GM12864 (cell line): ENCODE measurements at regions not wholly inside any gene's neighbourhood (a gene's known extent, or its start where the extent isn't known, plus 50 kb on each side); places are given as distances from the start of the nearest gene placed in this dataset.

Source experiments
- DNase-seq: peaks from one replicate; pipeline ENCODE4 v3.0.0-alpha.2; 2011; ENCODE audit warnings: low read depth
- H3K4me3 ChIP-seq: 2 replicates; pipeline ENCODE4 v1.5.1; 2011; ENCODE audit warnings: mild to moderate bottlenecking, low read depth, low read length, control low read depth
- CTCF ChIP-seq: IDR thresholded peaks from 2 replicates; pipeline ENCODE4 v1.5.1; 2011; ENCODE audit warnings: low read depth, mild to moderate bottlenecking, moderate library complexity, low read length, control low read depth, inconsistent platforms; ENCODE audit errors: missing control alignments

GRCh38 chr6:144590532-144590931, 305.4 kb downstream of the UTRN start:
- no peak overlapping the region for H3K4me3 ChIP-seq
- DNase-seq, result no peak
- no peak for TF ChIP-seq CTCF

GRCh38 chr6:144593392-144593791, 308.3 kb downstream of the UTRN start:
- no peak for DNase-seq
- TF ChIP-seq CTCF, result no peak
- H3K4me3 ChIP-seq, result no peak overlapping the region

- no peak for TF ChIP-seq CTCF
- no peak overlapping the region for H3K4me3 ChIP-seq
- DNase-seq, result no peak
These were observed 309.4 kb downstream of the UTRN start for GRCh38 chr6:144594585-144594984.

- TF ChIP-seq CTCF, result no peak
- DNase-seq, result no peak
- no peak overlapping the region for H3K4me3 ChIP-seq
These were observed 310.1 kb downstream of the UTRN start for GRCh38 chr6:144595266-144595665.

GRCh38 chr6:144597511-144597910, 312.4 kb downstream of the UTRN start:
- DNase-seq, result no peak
- H3K4me3 ChIP-seq, result no peak overlapping the region
- no peak for TF ChIP-seq CTCF

- TF ChIP-seq CTCF, result no peak
- no peak overlapping the region for H3K4me3 ChIP-seq
- DNase-seq, result no peak
These were observed 314.5 kb downstream of the UTRN start for GRCh38 chr6:144599615-144600014.

GRCh38 chr6:144601221-144601620, 316.1 kb downstream of the UTRN start:
- H3K4me3 ChIP-seq, result no peak overlapping the region
- no peak for DNase-seq

More at GRCh38 chr6:144601221-144601620, 316.1 kb downstream of the UTRN start:
- no peak for TF ChIP-seq CTCF
